GM12892 (cell line): ENCODE measurements at regions not wholly inside any gene's neighbourhood (a gene's known extent, or its start where the extent isn't known, plus 50 kb on each side); places are given as distances from the start of the nearest gene placed in this dataset.

ENCODE experiments used
- POLR2A ChIP-seq: IDR thresholded peaks from 2 replicates; pipeline ENCODE4 v1.6.1; 2011; ENCODE audit warnings: low read depth, low read length, control low read depth
- POLR2AphosphoS5 ChIP-seq: IDR thresholded peaks from 2 replicates; pipeline ENCODE4 v1.6.1; 2011; ENCODE audit warnings: low read depth, low read length, control low read depth
- TAF1 ChIP-seq: IDR thresholded peaks from 2 replicates; pipeline ENCODE4 v1.6.1; 2011; ENCODE audit warnings: low read depth, mild to moderate bottlenecking, control low read depth, low read length, borderline replicate concordance

DNA sequence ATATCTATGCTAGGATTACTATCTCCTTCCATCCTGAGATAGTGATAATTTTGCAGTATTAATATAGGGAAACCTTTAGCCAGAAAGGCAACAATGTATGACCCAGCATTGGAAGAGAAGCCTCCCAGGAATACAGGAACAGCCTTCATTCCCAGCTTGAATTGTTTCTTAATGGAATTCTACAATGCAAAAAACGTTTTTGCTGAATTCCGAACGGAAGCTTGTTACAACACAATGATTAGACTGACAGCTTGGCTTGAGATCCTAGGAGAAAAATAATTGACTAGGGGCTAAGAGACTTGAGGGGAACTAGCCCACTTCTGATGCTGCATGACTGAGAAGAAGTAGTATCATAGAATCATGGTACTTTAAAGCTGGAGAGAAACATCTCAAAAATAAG lies 140.2 kb downstream of the RSL24D1 start:
- TF ChIP-seq POLR2A (no peak), POLR2AphosphoS5 (no peak), TAF1 (no peak)
